NCI-H2196 (cell line): ENCODE measurements at regions not wholly inside any gene's neighbourhood (a gene's known extent, or its start where the extent isn't known, plus 50 kb on each side); places are given as distances from the start of the nearest gene placed in this dataset.

Experiments
- DNase-seq: peaks from one replicate; lab custom pipeline; 2025; ENCODE audit not compliant: unreplicated experiment; lab: John Stamatoyannopoulos, UW

GRCh38 chr2:7777668-7778067, 860.5 kb downstream of the RNF144A start:
- no peak for DNase-seq

DNA sequence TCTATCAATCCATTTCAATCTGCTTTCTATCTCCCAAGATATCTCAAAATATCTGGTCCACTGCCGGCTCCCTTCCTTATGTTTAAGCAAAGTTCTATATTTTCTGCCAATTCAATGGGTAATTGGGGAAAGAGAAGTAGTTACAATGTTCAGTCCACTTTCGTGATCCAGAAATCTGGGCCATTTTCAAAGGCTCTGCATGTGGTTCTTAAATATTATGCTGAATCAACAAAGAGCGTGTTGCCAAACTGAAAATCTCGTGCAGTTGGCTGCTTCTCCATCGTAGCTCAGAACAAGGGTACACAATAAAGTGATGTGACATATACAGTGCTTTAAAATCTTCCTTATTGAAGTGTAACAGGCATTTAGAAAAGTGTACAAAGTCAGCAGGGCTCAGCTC, 863.1 kb downstream of the RNF144A start:
- DNase-seq, result no peak

DNA sequence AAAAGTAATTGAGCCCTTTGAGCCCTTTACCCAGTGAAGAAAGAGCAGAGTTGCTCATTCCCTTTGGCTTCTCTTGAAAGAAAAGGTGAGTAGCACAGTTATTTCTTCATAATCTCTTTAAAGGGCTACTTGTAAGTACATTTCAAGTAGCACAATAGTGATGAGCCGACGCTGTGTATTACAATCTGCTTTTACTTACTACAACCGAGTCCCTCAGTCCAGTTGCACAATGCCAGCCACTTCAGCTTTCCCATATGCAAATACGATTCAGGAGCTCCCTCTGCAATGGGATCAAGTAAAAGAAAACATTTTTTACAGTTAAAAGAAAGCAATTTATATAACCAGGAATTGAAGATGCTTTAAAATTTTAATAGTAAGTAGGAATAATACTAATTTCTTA, 868.5 kb downstream of the RNF144A start:
- DNase-seq, result no peak

DNA sequence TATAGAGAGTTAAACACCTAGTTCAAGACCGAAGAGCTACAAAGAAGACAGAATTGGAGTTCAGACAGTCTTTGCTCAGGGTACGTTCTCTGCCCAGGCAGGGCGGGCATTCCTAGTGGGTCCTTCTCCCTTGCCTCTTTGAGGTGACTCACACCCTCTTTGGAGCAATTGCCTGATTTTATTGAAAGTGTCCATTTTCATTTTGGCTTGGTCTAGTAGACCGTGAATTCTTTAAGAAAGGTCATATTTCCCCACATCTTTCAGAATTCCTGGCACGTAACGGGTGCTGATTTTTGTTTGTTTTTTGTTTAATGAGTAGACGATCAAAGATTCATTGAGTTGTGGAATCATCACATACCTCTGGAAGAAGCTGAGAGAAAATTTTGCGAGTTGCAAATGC, 871.5 kb downstream of the RNF144A start:
- DNase-seq, result peak; percentile 13

- DNase-seq, result peak; percentile 86
Measured at GRCh38 chr2:7792031-7792651, 874.9 kb downstream of the RNF144A start.

- DNase-seq, result peak; percentile 47
Measured at GRCh38 chr2:7795778-7796563, 878.8 kb downstream of the RNF144A start.

DNA sequence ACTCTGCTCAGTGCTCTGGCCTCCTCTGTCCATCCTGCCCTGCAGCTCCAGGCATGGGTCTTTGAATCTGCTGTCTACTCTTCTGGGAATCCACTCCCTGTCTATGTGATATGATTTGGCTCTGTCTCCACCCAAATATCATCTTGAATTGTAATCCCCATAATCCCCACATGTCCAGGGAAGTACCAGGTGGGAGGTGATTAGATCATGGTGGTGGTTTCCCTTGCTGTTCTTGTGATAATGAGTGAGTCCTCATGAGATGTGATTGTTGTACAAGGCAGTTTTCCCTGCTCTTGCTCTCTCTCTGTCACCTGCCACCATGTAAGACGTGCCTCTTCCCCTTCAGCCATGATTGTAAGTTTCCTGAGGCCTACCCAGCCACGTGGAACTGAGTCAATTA, 881.8 kb upstream of the ID2 start:
- no peak for DNase-seq

DNA sequence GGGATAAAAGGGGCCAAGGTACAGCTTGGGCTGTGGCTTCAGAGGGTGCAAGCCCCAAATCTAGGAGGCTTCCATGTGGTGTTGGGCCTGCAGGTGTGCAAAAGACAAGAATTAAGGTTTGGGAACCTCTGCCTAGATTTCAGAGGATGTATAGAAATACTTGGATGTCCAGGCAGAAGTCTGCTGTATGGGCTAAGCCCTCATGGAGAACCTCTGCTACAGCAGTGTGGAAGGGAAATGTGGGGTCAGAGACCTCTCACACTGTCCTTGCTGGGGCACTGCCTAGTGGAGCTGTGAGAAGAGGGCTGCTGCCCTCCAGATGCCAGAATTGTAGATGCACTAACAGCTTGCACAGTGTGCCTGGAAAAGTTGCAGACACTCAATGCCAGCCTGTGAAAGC, 880.6 kb upstream of the ID2 start:
- no peak for DNase-seq

- no peak for DNase-seq
Measured at GRCh38 chr2:7803515-7803914, 878.3 kb upstream of the ID2 start.

DNA sequence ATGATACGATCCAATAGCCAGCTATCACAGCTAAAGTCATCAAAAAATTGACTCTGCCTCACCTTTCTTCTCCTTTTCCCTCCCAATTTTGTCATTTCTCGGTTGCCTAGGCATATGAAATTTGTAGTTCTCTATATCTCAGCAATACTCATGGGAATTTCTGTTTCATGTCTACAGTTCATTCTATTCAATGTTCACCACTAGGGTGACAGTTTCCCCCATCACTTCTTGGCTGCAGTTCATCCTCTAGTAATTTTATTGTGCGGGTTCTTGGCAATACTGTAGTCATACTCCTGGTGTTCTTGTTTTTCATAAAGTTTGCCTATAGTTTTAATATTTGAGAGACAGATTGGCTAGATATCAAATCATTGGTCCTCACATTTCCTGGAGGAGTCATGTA, 872.2 kb upstream of the ID2 start:
- DNase-seq, result no peak

DNA sequence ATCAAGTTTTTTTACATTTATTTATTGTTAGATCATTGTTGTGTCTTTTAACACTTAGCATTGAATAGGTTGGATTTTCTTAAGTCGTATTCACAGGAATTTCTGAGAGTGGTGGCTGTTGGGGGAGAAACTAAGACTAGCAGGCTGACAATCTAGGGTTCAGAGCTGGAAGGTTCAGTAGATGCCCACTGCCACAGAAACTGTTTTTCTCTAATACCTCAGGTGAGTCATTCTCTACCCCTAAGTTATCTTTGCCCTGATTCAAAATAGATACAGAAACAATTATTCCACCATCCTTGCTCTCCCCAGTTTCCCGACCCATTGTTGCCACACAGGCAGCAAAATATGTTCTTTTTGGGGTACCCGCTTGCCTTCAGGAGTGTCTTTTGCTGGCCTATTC, 870.8 kb upstream of the ID2 start:
- no peak for DNase-seq

- DNase-seq, result no peak
Measured at GRCh38 chr2:7812231-7812995, 869.4 kb upstream of the ID2 start.

GRCh38 chr2:7813541-7814292, 868.1 kb upstream of the ID2 start:
- DNase-seq, result no peak

DNA sequence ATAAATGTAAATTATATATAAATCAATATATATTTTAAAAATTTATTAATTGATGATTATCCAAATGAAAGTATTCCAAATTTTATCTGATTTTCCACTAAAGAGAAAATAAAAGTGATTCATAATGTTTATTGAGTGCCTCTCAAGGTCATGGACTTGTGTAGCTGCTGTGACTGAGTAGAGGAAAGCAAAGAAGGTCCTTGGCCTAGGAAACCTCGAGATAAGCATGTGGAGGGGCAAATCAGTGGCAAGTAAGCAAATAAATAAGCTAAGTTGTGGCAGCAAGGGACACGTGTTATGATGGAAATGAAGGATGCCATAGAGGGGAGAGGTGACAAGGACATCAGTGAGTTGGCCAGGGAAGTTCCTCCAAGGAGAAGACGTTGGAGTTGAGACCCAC, 866.1 kb upstream of the ID2 start:
- no peak for DNase-seq

GRCh38 chr2:7816233-7816632, 865.6 kb upstream of the ID2 start:
- no peak for DNase-seq

DNA sequence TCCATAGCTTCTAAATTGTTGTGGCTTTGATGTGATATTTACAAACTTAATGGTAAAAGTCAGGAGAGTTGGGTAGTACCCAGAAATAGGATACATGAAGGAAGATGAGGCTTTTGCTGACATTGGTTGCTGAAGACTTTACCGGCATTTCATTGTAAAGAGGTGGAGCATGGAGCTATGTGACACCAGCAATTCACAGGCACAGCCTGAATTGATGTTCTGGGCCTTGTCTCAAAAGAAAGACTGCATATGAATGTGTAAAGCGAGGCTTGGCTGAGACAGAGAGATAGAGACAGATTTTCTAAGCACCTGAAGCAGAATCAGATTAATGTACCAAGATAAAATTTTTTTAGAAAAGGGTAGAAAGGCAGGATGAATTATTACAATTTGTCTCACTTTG, 864.9 kb upstream of the ID2 start:
- no peak for DNase-seq

DNA sequence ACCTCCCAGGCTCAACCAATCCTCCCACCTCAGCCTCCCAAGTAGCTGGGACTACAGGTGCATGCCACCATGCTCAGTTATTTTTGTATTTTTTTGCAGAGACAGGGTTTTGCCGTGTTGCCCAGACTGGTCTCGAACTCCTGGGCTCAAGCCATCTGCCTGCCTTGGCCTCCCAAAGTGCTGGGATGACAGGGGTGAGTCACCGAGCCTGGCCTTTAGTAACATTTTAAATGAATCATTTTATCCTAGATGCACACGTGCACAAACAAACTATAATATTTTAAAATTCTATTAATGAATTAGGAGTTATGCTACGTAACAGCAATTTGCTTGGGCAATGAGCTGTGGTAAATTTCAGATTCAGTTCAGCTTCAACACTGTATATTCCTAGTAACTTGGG, 862.5 kb upstream of the ID2 start:
- DNase-seq, result no peak

DNA sequence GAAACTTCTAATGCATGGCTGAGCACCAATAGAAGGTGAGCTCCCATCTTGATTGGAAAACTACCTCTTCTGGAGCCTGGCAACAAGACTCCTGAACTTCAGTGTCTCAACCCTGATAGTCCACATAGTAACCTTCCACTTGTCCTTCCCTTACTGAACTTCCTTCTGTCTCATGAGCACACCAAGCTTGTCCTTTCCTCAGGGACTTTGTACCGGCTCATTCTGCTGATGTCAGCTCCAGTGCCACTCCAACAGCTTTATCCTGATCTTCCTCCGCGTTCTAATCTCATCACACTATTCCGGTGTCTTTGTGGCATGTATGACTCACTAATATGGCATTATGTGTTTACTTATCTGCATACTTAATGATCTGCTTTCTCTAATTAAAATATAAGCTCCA, 862.0 kb upstream of the ID2 start:
- DNase-seq, result no peak

DNA sequence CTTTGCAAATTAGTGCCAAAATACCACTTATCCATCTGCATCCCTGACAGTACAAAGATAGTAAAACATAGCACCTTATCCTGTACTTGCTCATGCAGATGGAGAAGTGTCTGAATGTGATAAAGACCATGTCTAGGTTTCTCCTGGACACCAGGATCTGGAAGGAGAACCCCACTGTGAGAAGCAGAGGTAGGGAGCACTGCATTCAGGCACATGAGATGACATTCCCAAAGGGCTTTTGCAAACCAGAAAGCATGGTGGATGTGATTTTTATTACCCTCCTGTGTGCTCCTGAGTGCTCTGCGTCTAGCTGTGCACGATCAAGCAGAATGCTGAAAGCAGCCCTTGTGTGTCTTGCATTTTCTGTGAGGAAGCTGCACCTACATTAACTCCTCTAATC, 857.6 kb upstream of the ID2 start:
- DNase-seq, result no peak

GRCh38 chr2:7825591-7826312, 856.1 kb upstream of the ID2 start:
- DNase-seq, result no peak

- DNase-seq, result no peak
Measured at GRCh38 chr2:7826656-7827055, 855.2 kb upstream of the ID2 start.
